22Rv1 (cell line): ENCODE measurements at regions not wholly inside any gene's neighbourhood (a gene's known extent, or its start where the extent isn't known, plus 50 kb on each side); places are given as distances from the start of the nearest gene placed in this dataset.

Source experiments
- CTCF ChIP-seq: fragments of 450-650 bp; IDR thresholded peaks from 2 replicates; pipeline ENCODE4 v1.5.1; 2017; ENCODE audit warnings: mild to moderate bottlenecking
- ZFX ChIP-seq: fragments of 450-650 bp; IDR thresholded peaks from 2 replicates; pipeline ENCODE4 v1.6.1; 2017; ENCODE audit warnings: antibody characterized with exemption, borderline replicate concordance

DNA sequence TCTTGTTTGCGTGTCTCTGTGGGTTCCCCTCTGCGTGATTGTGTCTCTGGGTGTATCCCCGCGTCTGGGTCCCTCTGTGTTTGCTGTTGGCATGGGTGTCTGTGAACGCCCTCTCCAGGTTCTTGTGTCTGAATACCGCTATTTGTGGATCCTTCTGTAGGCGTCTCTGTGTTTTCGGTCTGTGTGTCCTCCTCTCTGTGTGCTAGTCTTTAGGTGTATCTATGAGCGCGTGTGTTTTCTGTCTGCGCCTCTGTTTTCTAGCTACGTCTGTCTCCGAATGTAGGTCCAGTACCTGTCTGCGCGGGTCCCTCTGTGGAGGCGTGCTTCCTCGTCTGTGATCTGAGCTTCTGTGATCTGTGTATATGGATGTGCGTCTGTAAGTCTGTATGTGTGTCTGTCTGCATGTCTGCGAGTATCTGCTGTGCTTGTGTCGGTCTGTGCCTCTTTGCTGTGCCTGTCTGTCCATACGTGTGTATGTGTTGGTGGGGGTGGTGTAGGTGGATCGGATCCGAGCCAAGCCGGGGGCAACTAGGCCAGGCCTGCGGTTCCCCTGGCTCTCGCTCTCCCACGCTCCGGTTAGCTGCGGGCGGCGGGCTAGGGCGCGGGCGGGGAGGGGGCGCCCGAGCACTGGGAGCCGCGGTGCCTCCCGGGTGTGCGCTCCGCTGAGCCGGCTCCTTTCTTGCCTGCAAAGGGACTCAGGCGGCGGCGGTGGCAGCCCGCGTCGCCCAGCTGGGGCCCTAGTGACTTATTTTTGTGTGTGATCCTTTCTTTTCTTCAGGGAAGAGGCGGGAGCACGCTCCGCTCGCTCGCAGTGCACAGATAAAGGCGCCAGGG lies 105.3 kb upstream of the E2F8 start:
- TF ChIP-seq CTCF (no peak), ZFX (no peak)
